CD4-positive, alpha-beta T cell treated with Interleukin-12 subunit alpha and Interleukin-12 subunit beta, for 1 hour (primary cell): ENCODE measurements at regions not wholly inside any gene's neighbourhood (a gene's known extent, or its start where the extent isn't known, plus 50 kb on each side); places are given as distances from the start of the nearest gene placed in this dataset.
"Not testable (repeated sequence)": the region's sequence is repeated elsewhere in the genome, so short reads cannot be mapped to it uniquely, and the experiment has no call there.

Source experiments
- DNase-seq: peaks from one replicate; pipeline ENCODE4 v3.0.0-alpha.2; 2020

DNA sequence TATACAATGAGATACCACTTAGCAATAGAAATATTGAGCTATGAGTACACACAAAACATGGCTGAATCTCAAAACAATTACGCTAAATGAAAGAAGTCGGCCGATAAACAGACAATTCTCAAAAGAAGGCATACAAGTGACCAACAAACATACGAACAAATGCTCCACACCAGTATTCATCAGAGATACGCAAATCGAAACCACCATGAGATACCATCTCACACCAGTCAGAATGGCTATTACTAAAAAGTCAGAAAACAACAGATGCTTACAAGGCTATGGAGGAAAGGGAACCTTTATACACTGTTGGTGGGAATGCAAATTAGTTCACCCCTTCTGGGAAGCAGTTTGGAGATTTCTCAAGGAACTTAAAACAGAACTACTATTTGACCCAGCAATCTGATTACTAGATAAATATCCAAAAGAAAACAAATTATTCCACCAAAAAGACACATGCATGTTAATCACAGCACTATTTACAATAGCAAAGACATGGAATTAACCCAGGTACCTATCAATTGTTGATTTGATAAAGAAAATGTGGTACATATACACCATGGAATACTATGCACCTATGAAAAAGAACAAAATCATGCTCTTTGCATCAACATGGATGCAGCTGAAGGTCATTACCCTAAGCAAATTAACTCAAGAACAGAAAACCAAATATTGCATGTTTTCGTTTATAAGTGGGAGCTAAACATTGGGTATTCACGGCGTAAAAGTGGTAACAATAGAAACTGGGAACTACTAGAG lies 90.9 kb upstream of the GRAMD1B start:
- DNase-seq, result no peak

DNA sequence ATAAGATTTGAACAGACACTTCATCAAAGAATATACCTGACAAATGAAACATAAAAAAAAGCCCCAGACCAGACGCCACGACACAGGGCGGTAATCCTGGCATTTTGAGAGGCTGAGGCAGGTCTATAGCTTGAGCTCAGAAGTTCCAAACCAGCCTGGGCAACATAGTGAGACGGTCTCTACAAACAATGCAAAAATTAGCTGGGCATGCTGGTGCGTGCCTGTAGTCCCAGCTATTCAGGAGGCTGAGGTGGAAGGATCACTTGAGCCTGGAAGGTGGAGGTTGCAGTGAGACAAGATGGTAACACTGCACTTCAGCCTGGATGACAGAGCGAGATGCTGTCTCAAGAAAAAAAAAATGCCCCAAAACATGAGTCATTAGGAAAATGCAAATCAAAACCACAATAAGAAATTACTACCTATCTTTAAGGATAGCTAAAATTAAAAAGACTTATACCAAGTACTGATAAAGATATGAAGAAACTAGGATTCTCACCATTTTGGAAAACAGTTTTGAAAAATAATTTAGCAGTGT lies 91.7 kb upstream of the GRAMD1B start:
- no peak for DNase-seq

DNA sequence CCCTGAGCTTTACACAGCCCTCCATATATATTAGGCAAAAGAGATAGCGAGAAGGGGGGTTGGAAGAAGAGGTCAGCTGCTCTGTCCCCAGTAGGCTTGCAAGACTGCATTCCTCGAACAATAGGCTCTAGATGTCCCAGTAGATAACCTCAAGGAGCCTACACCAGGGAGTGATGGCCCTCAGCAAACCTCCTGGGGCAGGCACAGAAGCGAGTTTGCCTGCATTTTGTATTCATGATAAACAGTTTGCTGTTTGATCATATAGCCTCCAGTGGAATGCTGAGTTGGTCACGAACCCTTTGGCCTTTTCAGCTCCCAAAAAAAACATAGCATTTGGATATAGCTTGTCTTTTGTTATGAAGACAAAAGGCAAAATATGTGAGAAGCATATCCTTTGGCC lies 95.1 kb upstream of the GRAMD1B start:
- DNase-seq, result no peak

DNA sequence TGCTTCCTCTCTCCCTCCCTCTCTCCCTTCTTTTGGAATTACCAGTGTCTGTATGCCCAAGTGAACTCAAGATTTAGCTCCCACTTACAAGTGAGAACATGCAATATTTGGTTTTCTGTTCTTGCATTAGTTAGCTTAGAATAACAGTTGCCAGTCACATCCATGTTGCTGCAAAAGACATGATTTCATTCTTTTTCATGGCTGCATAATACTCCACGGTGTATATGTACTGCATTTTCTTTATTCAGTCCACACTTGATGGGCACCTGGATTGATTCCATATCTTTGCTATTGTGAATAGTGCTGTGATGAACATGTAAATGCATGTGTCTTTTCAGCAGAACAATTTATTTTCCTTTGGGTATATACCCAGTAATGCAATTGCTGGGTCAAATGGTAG lies 97.5 kb upstream of the GRAMD1B start:
- not testable (repeated sequence) for DNase-seq

DNA sequence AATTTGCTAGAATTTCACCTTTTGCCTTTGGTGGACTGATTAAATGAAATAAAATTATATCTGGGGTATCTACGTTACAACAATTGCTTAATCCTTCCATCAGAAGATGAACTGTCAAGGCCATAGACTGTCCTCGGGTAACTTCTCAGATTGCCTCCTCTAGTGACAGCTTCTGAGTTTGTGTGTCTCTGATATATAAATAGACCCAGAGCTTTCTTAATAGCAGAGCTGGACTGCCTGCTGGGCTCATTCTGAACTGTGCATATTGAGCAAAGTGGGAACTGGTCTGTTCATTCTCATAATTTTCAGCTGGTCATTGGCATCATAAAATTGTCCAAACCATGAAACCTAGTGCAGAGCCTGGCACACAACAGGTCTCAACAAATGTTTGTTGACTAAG lies 99.1 kb upstream of the GRAMD1B start:
- DNase-seq, result no peak

DNA sequence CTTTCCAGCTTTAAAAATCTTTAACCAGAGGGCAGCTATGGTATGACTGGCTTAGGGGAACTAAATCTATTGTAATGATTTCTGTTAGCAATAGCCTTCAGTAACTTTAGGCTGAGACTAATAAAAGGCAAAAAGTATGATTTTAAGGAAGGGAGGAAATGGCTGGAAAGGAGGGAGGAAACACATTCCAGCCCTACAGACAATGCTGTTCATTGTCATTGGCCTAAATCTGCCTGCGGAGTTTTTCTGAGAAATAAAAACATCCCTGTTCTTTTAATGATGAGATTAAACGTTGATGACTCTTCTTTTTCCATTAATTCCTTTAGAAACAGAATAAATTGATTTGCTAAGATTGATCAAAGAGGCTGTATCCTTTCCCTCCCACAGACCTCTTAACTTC lies 99.6 kb upstream of the GRAMD1B start:
- no peak for DNase-seq

DNA sequence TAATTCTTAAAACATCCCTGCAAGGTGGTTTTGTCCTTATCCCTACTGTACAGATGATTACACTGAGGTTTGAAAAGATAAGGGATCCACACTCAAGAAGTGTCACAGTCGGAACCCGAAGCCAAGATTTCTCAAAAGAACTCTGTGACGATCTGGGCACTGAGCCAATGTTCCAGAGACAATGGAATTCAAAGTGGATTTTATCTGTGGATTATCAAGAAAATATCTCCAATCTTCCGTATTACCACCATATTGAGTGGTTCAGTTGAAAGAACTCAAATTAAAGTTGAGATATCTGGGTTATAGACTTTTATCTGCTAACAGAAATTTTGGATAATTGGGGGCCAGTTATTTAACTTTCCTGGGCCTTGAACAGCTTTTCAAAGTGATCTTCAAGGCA lies 100.0 kb upstream of the GRAMD1B start:
- no peak for DNase-seq

DNA sequence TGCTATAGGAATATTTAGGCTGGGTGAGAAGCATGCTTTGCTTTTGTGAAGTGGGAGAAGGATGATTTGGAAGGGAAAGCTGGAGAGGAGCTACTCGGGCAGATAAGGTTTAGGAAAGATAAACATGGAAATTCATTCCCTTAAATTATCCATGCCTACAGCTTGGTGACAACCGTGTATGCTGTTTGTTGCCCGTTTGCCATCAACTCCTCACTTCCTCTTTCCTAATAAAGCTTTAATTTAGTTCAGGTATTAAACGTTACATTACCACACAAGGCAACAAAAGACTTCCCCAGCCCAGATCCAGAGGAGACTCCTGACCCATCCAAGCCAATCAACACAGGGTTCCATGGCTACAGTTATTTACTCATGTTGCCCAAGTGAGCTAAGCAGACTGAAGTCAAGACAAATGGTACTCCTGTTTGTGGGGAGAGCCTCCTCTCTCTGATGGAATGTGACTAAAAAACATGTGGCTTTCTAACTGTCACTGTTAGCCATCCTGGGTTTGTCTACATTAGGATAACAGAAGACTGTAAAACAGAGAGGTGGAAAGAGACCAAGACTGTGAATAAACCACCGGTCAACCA lies 101.7 kb upstream of the GRAMD1B start:
- DNase-seq, result no peak

DNA sequence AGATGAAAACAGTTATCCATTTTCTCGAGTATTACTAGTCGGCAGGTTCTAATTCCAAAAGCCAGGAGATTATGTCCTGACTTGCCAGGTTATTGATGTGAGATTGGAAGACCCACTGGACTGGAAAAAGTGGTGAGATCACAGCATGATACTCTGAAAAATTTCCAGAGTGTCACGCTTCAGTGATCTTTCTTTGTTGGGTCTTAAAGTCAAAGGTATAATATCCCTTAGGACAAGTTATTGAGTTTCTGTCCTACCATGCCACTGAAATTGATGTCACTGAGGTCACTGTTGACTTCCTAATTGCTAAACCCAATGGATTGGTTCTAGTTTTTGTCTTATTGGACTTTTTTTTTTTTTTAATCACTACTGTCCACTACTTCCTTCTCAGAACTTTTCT lies 104.5 kb upstream of the GRAMD1B start:
- DNase-seq, result no peak

DNA sequence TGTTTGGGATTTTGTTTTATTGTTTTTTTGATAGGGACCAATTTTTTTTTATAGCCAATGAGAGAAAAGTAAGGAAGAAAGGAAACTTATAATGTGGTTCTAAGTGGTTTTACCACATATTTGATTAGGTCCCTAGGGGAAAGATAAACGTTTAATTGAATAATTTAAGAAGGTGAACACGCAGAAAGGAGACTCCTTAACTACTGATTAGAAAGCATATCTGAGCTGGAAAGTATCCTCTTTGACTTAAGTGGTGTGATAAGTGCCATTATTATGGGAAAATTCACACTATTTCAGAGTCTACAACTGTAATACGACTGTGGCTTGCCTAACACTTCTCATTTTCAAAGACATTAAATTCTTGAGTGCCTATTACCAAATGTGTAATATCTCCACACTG lies 106.5 kb upstream of the GRAMD1B start:
- DNase-seq, result no peak

DNA sequence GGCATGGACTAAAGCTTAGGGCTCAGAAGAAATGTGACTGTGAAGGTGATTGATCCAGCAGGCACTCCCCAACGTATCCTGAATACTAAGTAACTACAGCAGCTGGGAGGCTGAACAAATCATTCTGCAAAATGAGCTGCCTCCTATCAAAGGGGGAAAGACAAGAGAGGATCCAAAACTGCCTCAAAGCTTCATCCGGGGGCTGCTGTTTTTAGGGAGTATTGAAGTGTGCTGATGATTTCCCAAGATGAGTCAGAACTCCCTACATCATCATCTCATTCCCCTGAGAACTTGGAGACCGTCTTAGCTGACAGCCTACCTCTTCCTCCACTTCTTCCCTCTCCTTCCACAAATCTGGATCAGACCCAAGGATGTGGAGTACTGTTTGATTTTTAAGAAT lies 108.4 kb upstream of the GRAMD1B start:
- no peak for DNase-seq

DNA sequence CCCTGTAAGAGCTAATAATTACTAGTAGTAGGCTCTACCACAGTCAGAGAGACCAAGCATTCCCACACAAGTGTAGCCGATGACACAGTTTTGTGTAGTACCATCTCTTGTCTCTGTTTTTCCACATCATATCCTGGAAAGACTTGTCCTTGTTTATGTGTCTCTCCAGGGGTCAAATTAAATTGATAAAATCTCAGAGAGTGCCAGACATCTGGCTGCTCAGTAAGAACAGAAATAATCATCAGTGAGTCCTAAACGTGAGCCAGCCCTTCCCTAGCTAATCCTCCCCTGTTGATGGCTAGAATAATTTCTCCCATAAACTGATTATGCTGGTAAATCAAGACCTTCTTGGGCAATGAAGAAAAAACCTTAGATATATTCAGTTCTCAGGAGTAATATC lies 111.4 kb upstream of the GRAMD1B start:
- no peak for DNase-seq

DNA sequence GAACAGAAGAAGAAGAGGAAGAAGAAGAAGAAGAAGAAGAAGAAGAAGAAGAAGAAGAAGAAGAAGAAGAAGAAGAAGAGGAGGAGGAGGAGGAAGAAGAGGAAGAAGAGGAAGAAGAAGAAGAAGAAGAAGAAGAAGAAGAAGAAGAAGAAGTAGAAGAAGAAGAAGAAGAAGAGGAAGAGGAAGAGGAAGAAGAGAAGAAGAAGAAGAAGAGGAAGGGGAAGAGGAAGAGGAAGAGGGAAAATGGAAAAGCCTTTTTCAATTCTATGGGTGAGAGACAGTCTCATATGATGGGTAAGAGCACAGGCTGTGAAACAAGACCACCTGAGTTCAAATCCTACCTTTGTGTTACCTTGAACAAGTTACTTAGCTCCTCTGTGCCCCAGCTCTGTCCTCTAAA lies 111.9 kb upstream of the GRAMD1B start:
- not testable (repeated sequence) for DNase-seq

DNA sequence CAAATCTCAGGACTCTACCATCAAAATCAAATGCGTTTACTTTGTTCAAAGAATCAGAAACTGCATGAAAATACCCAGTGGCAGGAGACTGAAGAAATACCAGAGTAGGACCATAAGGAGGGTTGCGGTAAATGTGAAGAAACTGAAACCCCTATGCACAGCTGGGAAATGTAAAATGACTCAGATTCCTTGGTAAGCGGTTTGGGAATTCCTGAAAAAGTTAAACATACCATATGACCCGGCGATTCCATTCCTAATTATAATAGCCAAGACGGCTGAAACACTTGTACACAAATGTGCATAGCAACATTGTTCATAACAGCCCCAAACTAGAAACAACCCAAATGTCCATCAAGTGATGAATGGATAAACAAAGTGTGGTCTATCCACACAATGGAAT lies 114.1 kb upstream of the GRAMD1B start:
- DNase-seq, result no peak

DNA sequence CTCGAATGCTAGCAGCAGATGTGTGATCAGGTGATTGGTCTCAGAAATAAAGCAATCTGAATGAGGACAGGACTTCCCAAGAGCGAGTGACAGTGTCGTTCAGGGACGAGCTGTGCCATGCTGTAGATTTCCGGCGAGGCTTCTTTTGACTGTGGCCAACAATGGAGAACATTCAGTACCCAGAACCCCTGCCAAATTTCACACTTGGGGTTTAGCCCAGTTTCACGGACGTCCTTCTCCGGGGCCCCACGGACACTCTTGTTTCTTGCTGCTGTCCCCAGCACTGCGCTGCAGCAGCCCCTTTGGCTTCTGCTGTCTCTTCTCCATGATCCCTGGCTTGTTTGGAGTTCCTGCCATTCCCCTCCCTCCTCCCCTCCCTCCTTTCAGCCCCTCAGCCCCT lies 115.1 kb upstream of the GRAMD1B start:
- no peak for DNase-seq

DNA sequence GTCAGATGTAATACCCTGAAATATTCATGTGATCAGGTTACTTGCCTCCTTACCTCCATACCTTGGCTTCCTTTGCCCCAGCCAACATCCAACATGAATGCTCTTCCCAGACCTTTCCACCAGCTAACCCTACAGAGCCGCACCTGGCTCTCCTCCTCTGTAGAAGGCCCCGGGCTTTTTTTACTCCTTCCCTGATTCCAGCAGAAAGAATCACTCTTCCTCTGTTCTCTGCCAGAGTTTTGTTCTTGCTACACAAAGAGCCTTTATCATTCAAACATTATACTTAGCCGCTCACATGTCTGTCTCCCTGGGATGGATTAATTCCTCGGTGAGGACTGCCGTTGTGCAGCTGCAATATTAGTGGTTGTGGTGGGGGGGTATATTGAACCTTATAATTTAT lies 116.8 kb upstream of the GRAMD1B start:
- no peak for DNase-seq

DNA sequence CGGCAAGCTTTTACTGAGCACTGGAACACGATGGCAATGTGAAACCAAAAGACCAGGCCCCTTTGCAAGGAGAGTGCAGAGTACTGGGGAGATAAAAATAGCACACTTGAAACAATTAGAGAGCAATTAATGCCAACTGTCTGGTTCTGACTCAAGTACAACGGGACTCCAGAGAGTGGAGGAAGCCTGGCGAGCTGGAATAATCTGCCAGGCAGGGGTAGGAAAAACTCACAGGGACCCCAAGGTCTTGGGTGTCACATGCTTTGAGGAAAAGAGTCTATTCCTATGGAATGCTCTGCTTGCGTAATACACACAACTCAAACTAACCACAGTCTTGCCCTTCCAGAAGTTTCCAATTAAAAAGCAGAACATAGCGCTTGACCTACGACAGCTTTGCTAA lies 113.0 kb upstream of the CLMP start:
- DNase-seq, result no peak

DNA sequence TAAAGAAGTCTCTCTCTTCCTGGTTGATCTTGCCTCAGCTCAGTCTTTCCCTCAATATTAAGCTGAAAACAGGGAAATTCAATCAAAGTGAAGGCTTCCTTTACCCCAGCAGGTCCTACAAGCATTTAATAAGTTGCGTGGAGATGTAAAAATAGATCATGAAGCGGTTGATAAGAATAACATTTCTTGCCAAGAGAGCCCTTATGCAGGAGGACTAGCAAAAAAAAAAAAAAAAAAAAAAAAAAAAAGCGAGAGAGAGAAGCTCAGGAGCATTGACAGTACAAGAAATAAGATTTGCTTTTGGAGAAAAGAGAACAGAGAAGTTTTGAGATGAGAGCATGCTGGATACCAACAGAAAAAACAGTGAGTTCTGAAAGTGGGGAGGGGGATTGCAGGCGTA lies 112.2 kb upstream of the CLMP start:
- no peak for DNase-seq

DNA sequence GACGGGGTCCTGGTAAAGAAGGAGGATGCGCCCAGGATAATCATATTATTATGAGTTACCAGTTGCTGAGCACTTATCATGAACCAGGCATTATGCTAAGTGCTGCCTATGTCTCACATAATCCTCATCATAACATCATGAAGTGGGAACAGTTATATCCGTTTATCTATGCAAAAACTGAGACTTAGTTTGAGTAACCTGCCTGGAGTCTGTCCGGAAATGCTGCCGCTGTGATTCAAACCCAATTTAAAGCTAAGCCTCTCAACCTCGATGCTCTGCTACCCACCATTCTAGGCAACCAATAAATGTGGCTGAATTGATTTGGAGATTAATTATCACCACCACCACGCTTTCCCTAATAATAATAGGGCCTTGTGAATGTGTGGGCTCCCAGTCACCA lies 111.5 kb upstream of the CLMP start:
- no peak for DNase-seq

DNA sequence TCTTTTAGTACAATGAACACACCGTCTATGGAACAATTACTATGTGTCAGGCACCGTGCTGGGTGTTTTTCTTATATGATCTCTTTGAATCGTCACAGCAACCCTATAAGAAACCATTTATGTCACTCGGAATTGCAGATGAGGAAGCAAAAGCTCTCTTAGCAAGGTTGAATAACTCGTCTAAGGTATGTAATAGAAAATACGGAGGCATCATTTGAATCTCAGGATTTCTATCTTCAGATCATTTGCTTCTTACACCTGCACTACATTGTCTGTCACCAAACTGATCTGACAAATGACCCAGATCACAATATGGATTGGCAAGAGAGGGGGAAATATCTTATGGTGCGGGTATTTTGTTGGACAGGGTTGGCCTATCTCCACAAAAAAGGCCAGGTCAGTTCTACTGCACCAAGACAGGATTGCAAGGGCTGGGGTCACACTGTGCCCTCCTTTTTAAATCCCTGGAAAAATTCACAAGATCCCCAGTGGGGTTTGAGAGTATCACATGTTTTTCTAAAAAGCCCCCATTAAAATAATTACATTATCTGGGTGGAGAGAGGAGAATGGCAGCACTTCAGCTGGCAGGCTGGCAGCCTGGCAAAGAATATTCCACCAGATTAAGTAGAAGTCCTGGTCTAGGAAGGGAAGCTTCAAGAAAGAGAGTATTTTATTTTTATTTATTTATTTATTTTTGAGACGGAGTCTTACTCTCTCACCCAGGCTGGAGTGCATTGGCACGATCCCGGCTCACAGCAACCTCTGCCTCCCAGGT lies 110.7 kb upstream of the CLMP start:
- no peak for DNase-seq

DNA sequence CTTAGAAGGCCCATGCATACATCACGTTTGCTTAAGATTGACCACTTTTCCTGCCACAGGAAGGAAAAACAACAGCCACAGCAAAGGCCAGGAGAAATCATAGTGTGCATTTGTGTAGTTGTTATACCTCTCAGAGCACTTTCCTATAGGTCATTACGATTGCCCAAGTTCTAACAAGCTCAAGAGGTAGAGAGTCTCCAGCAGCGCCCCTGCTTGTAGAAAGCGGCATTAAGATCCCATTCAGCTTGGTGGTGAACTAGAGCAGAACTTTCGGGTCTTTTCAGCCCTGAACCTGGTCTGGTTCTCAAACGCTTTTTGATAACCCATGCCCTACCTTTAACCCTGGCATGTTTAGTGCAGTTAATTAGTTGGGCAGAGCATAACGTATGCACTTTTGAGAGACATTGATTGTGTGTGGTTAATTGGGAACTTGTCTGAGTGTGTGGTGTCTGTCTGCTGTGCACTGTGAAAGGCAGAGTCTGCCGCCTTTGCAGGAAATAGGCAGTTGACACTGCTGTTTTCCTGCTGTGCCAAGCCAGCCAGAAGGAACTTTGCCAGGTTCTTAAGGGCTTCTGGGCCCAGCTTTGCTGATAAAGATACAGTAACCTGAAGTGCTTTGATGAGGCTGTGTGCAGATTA lies 109.9 kb upstream of the CLMP start:
- DNase-seq, result no peak

DNA sequence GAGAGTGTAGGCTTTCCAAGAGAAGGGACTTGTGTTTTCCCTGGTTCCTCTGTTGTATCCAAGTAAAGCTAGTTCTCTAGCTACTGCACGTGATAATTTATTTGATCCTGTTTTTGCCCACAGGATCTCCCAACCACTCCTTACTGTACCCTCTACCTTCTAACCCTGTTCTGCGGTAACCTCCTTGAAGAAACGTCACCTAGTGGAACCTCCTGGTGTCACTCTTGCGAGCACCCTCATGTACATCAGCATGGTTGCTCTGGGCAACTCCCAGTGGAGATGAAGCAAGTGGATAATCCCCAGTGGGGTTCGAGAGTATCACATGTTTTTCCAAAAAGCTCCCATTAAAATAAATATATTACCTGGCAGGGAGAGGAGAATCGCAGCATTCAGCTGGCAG lies 108.9 kb upstream of the CLMP start:
- peak; percentile 18 for DNase-seq

DNA sequence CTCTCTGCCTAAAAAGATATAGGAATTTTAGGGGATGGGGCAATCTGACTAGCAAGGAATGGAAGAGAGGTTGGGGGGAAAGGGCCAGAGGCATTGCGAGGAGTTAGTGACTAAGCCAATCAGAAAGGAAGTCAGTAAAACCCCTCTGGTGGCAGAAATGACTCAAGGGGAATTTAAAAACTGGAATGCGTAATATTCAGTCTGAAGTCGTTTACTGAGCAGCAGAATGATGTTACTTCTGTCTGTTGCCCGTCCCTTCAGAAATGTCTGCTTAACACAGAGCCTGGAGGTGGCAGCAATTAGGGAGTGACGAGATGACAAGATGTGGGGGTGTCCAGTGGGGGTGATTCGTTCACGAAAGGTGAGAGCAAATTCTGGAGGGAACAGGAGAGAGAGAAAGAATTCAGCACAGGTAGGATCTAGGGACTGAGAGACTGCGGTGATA lies 107.7 kb upstream of the CLMP start:
- peak; percentile 11 for DNase-seq
